ENCODE measurements at regions not wholly inside any gene's neighbourhood (a gene's known extent, or its start where the extent isn't known, plus 50 kb on each side); places are given as distances from the start of the nearest gene placed in this dataset.

DNA sequence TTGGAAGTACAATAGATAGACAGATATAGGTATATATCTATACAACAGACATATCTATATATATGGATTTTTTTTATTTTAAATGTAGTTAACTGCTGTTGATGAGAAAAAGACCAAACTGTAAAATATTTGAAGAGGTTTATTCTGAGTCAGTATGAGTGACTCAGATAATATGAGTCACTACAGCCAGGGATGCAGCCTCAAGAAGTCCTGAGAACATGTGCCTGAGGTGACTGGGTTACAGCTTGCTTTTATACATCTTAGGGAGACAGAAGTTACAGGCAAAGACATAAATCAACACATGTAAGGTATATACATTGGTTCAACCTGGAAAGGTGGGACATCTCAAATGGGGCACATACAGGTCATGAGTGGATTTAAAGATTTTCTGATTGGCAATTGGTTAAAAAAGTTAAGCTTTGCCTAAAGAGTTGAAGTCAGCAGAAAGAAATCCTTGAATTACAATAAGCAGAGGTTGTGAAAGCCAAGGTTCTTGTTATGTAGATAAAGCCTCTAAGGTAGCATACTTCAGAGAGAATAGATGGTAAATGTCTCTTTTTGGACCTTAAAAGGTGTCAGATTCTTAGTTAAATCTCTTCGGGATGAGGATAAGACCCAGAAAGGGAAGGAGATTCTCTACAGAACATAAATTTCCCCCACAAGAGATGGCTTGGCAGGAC is 149.9 kb downstream of the RBM43 start:
- no peaks in the 10 kb centered on the region for H3K27me3 ChIP-seq (ENCODE audit: low read depth)
- DNase-seq (no peak), ATAC-seq (no peak)
- H3K27ac ChIP-seq, result no peak overlapping the region
- no peaks in the 10 kb centered on the region for H3K36me3 ChIP-seq
- intact Hi-C loops (cut with DNase I), result no loop called here
- no peak overlapping the region for H3K4me3 ChIP-seq
- H3K9me3 ChIP-seq, result no peaks in the 10 kb centered on the region
- TF ChIP-seq, protein P1, sequence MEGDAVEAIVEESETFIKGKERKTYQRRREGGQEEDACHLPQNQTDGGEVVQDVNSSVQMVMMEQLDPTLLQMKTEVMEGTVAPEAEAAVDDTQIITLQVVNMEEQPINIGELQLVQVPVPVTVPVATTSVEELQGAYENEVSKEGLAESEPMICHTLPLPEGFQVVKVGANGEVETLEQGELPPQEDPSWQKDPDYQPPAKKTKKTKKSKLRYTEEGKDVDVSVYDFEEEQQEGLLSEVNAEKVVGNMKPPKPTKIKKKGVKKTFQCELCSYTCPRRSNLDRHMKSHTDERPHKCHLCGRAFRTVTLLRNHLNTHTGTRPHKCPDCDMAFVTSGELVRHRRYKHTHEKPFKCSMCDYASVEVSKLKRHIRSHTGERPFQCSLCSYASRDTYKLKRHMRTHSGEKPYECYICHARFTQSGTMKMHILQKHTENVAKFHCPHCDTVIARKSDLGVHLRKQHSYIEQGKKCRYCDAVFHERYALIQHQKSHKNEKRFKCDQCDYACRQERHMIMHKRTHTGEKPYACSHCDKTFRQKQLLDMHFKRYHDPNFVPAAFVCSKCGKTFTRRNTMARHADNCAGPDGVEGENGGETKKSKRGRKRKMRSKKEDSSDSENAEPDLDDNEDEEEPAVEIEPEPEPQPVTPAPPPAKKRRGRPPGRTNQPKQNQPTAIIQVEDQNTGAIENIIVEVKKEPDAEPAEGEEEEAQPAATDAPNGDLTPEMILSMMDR (IDR thresholded peaks at IDR 0.05), result no peak
- H3K4me1 ChIP-seq, result no peaks in the 10 kb centered on the region

- ATAC-seq (no peak), DNase-seq (no peak)
- Histone ChIP-seq H3K27ac (no peak overlapping the region), H3K27me3 (ENCODE audit: low read depth) (no peaks in the 10 kb centered on the region), H3K4me1 (no peaks in the 10 kb centered on the region), H3K4me3 (no peak overlapping the region), H3K36me3 (no peaks in the 10 kb centered on the region), H3K9me3 (no peaks in the 10 kb centered on the region)
- TF ChIP-seq, protein P1 (IDR thresholded peaks at IDR 0.05), result no peak
- intact Hi-C loops (cut with DNase I), result no loop called here
Measured at GRCh38 chr2:151106805-151107506, 154.7 kb downstream of the RBM43 start.

GRCh38 chr2:151103551-151103950 is 158.1 kb downstream of the RBM43 start:
- H3K9me3 ChIP-seq, result no peaks in the 10 kb centered on the region
- no peaks in the 10 kb centered on the region for H3K4me1 ChIP-seq
- H3K36me3 ChIP-seq, result no peaks in the 10 kb centered on the region
- intact Hi-C loops (cut with DNase I), result no loop called here
- H3K27me3 ChIP-seq (ENCODE audit: low read depth), result no peaks in the 10 kb centered on the region
- TF ChIP-seq, protein P1 (IDR thresholded peaks at IDR 0.05), result no peak
- DNase-seq (no peak), ATAC-seq (no peak)
- no peak overlapping the region for H3K27ac ChIP-seq
- H3K4me3 ChIP-seq, result no peak overlapping the region

DNA sequence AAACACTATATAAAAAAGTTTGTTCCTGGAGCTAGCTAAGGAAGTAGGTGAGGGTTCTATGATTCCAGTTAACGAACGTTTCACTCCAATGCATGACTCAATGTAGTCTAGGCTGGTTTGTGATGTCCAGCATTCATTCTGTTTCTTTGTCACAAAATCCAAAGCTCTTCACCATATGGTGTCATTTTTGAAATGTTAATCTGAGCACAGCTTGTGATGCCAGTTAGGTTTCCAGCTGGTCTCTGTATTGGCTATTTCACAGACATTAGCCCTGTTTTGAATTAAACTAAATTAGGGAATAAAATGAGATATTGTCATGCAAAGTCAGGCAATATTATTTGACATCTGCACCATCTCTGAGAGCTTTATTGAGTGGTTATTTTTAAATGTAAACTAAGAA is 159.4 kb downstream of the RBM43 start:
- H3K4me1 ChIP-seq, result no peaks in the 10 kb centered on the region
- TF ChIP-seq, protein P1 (IDR thresholded peaks at IDR 0.05), result no peak
- no peaks in the 10 kb centered on the region for H3K36me3 ChIP-seq

DNA sequence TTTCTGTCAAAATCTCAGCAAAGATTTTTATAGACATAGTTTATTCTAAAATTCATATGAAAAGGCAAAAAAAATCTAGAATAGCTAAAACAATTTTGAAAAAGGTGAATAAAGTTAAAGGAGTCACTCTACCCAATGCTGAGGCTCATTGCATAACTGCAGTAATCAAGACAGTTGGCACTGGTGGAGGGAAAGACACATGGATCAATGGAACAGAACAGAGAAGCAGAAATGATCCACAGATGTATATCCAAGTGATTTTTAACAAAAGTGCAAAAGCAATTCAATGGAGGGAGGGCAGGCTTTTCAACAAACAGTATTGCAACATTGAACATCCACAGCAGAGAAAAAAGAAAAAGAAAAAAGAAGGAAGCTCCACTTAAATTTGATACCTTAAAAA is 162.8 kb downstream of the RBM43 start:
- H3K4me1 ChIP-seq, result no peaks in the 10 kb centered on the region
- no peak for DNase-seq
- intact Hi-C loops (cut with DNase I), result no loop called here

More for the DNA sequence above, 159.4 kb downstream of the RBM43 start:
- Histone ChIP-seq H3K27me3 (ENCODE audit: low read depth) (no peaks in the 10 kb centered on the region), H3K4me3 (no peak overlapping the region), H3K27ac (no peak overlapping the region), H3K9me3 (no peaks in the 10 kb centered on the region)
- no peak for ATAC-seq
- intact Hi-C loops (cut with DNase I), result no loop called here
- no peak for DNase-seq

More for the DNA sequence above, 162.8 kb downstream of the RBM43 start:
- Histone ChIP-seq H3K9me3 (no peaks in the 10 kb centered on the region), H3K27ac (no peak overlapping the region), H3K4me3 (no peak overlapping the region), H3K27me3 (ENCODE audit: low read depth) (no peaks in the 10 kb centered on the region), H3K36me3 (no peaks in the 10 kb centered on the region)
- no peak for ATAC-seq
- TF ChIP-seq, protein P1 (IDR thresholded peaks at IDR 0.05), result no peak

Data from lower lobe of right lung (tissue), 2 donors.